Fibroblast of the aortic adventitia (primary cell): ENCODE measurements at regions not wholly inside any gene's neighbourhood (a gene's known extent, or its start where the extent isn't known, plus 50 kb on each side); places are given as distances from the start of the nearest gene placed in this dataset.
A peak's percentile ranks its signal among the peaks of the same experiment; 100 is the strongest.

Experiments
- DNase-seq: peaks from one replicate; pipeline ENCODE4 v3.0.0-alpha.2; 2010; ENCODE audit warnings: low read depth
- H3K4me3 ChIP-seq: 2 replicates; pipeline ENCODE4 v1.5.1; 2011; ENCODE audit warnings: low read depth, mild to moderate bottlenecking, control low read depth, low read length, moderate library complexity
- CTCF ChIP-seq: IDR thresholded peaks from 2 replicates; pipeline ENCODE4 v1.5.1; 2011; ENCODE audit warnings: mild to moderate bottlenecking, low read length, control low read depth, inconsistent platforms; ENCODE audit not compliant: insufficient read depth

- no peak for TF ChIP-seq CTCF
- DNase-seq, result peak; percentile 62
- H3K4me3 ChIP-seq, result no peak overlapping the region
Observed at GRCh38 chr21:25331286-25331685, 276.0 kb downstream of the MRPL39 start.

- H3K4me3 ChIP-seq, result no peak overlapping the region
- no peak for TF ChIP-seq CTCF
- DNase-seq, result no peak
Observed at GRCh38 chr21:25330266-25330665, 277.0 kb downstream of the MRPL39 start.

- DNase-seq, result peak; percentile 95
- no peak overlapping the region for H3K4me3 ChIP-seq
- TF ChIP-seq CTCF, result no peak
Observed at GRCh38 chr21:25329227-25329825, 278.0 kb downstream of the MRPL39 start.

- H3K4me3 ChIP-seq, result no peak overlapping the region
- no peak for TF ChIP-seq CTCF
- no peak for DNase-seq
Observed at GRCh38 chr21:25328736-25329135, 278.5 kb downstream of the MRPL39 start.

- TF ChIP-seq CTCF, result no peak
- DNase-seq, result no peak
- no peak overlapping the region for H3K4me3 ChIP-seq
Observed at GRCh38 chr21:25326181-25326580, 281.1 kb downstream of the MRPL39 start.

GRCh38 chr21:25324666-25325065 is 282.6 kb downstream of the MRPL39 start:
- TF ChIP-seq CTCF, result no peak
- peak; percentile 54 for DNase-seq
- no peak overlapping the region for H3K4me3 ChIP-seq

GRCh38 chr21:25323356-25323949 is 283.8 kb downstream of the MRPL39 start:
- no peak for TF ChIP-seq CTCF
- no peak for DNase-seq
- H3K4me3 ChIP-seq, result no peak overlapping the region
